ENCODE measurements at regions not wholly inside any gene's neighbourhood (a gene's known extent, or its start where the extent isn't known, plus 50 kb on each side); places are given as distances from the start of the nearest gene placed in this dataset.

- no peak overlapping the region for H3K4me3 Mint-ChIP-seq
- H3K27me3 Mint-ChIP-seq = no peaks in the 10 kb centered on the region
- DNase-seq = no peak
- H3K4me1 Mint-ChIP-seq = no peaks in the 10 kb centered on the region
- peaks cover 4% of the 10 kb centered on the region for H3K9me3 Mint-ChIP-seq
- no peaks in the 10 kb centered on the region for H3K36me3 Mint-ChIP-seq (ENCODE audit: low read depth)
- no peak overlapping the region for H3K27ac Mint-ChIP-seq
- intact Hi-C loops (cut with micrococcal nuclease) = no loop called here
Observed at GRCh38 chr12:86772696-86773095, 516.5 kb upstream of the MGAT4C start.

DNA sequence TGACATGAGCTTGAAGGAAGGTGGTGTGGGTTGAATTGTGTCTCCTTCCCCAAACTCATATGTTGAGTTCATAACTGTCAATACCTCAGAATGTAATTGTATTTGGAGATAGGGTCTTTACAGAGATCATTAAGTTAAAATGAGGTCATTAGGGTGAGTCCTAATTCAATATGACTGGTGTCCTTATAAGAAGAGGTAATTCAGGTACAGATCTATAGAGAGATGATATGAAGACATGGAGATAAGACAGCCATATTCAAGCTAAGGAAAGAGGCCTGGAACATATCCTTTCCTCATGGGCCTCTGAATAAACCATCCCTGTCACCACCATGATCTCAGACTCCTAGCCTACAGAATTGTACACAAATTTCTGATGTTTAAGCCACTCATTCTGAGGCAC is 514.7 kb upstream of the MGAT4C start:
- Mint-ChIP-seq H3K9me3 (peaks cover 4% of the 10 kb centered on the region), H3K27ac (no peak overlapping the region), H3K27me3 (no peaks in the 10 kb centered on the region), H3K36me3 (ENCODE audit: low read depth) (no peaks in the 10 kb centered on the region), H3K4me3 (no peak overlapping the region), H3K4me1 (no peaks in the 10 kb centered on the region)
- DNase-seq = no peak
- intact Hi-C loops (cut with micrococcal nuclease) = no loop called here

DNA sequence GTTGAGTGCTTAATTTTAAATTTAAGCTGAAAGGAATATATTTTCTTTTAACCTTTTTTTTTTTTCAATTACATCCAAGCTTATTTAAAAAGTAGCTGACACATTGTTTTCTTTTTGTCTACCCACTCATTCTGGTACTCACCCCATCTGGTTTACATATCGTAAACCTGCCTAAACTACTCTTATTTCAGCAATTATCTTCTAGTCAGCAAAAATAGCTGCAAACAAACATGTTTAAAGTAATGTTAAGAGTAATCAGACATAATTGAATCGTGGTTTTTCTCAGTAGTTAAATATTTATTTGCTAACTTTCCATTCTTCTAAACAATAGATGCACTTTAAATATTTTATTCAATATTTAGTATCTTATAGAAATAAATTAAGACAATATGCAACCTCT is 492.7 kb upstream of the MGAT4C start:
- no peaks in the 10 kb centered on the region for H3K4me1 Mint-ChIP-seq
- no peak for DNase-seq
- H3K27me3 Mint-ChIP-seq = no peaks in the 10 kb centered on the region
- no peak overlapping the region for H3K27ac Mint-ChIP-seq
- H3K36me3 Mint-ChIP-seq (ENCODE audit: low read depth) = no peaks in the 10 kb centered on the region
- intact Hi-C loops (cut with micrococcal nuclease) = no loop called here
- no peaks in the 10 kb centered on the region for H3K9me3 Mint-ChIP-seq
- H3K4me3 Mint-ChIP-seq = no peak overlapping the region

DNA sequence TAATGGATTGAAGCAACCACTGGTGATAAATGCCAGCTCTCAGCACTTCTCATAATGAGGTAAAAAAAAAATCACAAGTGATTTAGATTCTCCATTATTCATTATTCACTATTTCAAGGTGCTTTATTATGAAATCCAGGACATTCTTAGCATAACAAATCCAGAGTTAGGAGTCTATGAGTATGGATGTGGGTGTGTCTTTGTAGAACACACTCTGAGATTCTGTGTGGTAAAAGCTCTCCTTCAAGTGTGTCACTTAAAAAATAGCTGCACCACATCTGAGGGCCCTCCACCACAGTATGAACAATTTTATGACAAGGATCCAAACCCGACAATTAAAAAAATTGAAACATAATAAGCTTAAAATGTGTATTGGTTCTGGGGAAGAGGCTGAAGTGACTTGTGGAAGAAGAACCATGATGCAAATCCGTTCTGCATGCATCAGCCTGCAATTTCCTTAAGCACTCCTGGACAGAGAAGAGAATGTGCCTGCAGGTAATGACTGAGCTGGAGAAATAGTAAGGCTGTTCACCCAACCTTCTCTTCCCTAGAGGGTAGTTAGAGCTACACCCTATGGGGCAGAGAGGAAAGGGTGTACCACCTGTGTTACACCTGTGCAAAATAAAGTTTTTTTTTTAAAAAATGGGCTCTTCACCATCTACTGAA is 488.5 kb upstream of the MGAT4C start:
- H3K9me3 Mint-ChIP-seq = no peaks in the 10 kb centered on the region
- H3K4me3 Mint-ChIP-seq = no peak overlapping the region
- no peaks in the 10 kb centered on the region for H3K27me3 Mint-ChIP-seq
- intact Hi-C loops (cut with micrococcal nuclease) = no loop called here
- no peaks in the 10 kb centered on the region for H3K4me1 Mint-ChIP-seq
- DNase-seq = no peak
- H3K36me3 Mint-ChIP-seq (ENCODE audit: low read depth) = no peaks in the 10 kb centered on the region
- no peak overlapping the region for H3K27ac Mint-ChIP-seq

GRCh38 chr12:86743875-86744536 is 487.8 kb upstream of the MGAT4C start:
- H3K9me3 Mint-ChIP-seq = no peaks in the 10 kb centered on the region
- intact Hi-C loops (cut with micrococcal nuclease) = no loop called here

GRCh38 chr12:86741531-86741930 is 485.3 kb upstream of the MGAT4C start:
- Mint-ChIP-seq H3K27ac (no peak overlapping the region), H3K4me1 (no peaks in the 10 kb centered on the region), H3K4me3 (no peak overlapping the region)

More at GRCh38 chr12:86743875-86744536, 487.8 kb upstream of the MGAT4C start:
- no peaks in the 10 kb centered on the region for H3K27me3 Mint-ChIP-seq
- H3K4me1 Mint-ChIP-seq = no peaks in the 10 kb centered on the region
- H3K36me3 Mint-ChIP-seq (ENCODE audit: low read depth) = no peaks in the 10 kb centered on the region
- H3K4me3 Mint-ChIP-seq = no peak overlapping the region
- no peak overlapping the region for H3K27ac Mint-ChIP-seq
- no peak for DNase-seq

GRCh38 chr12:86735851-86736250 is 479.7 kb upstream of the MGAT4C start:
- Mint-ChIP-seq H3K9me3 (peaks cover 3% of the 10 kb centered on the region), H3K4me3 (no peak overlapping the region), H3K36me3 (ENCODE audit: low read depth) (no peaks in the 10 kb centered on the region), H3K27me3 (no peaks in the 10 kb centered on the region), H3K27ac (no peak overlapping the region), H3K4me1 (no peaks in the 10 kb centered on the region)
- DNase-seq = no peak
- intact Hi-C loops (cut with micrococcal nuclease) = no loop called here

More at GRCh38 chr12:86741531-86741930, 485.3 kb upstream of the MGAT4C start:
- no peaks in the 10 kb centered on the region for H3K36me3 Mint-ChIP-seq (ENCODE audit: low read depth)
- no peaks in the 10 kb centered on the region for H3K27me3 Mint-ChIP-seq
- intact Hi-C loops (cut with micrococcal nuclease) = no loop called here
- H3K9me3 Mint-ChIP-seq = no peaks in the 10 kb centered on the region
- no peak for DNase-seq

DNA sequence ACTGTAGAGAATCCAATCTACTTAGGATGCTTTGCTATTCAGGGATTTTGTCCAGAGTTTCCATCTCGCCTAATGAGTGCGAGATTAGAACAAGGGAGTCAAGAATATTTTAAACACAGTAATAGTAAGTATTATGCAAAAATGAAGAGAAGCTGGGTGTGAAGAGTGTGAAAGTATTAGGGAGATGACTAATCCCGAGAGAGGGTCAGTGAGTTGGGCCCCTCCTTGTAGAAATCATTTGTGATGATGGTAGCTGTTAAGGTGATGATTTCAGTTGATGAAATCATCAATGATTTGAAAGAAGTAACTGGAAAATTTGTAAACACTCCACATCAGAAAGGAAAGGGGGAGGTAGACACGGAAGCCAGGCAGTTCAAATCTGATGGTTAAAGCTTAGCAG is 478.9 kb upstream of the MGAT4C start:
- no peaks in the 10 kb centered on the region for H3K4me1 Mint-ChIP-seq
- intact Hi-C loops (cut with micrococcal nuclease) = no loop called here

DNA sequence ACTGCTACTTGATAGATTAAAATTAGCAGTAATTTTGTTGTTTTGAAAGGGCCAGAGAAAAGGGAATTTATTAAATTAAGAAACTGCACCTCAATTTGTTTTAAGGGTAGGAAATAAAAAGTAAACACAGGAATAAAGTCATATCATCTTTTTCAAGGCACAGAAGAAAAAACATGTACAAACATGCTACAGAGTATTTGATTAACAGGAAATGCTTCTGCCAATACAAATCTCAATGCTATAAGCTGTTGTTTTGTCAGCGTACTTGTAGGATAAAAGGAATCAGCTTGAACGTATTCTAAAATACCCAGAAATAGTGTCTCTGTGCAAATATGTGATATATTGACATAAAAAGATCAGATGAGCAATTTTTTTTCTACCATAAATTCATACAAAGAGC is 474.0 kb upstream of the MGAT4C start:
- no peak for DNase-seq
- Mint-ChIP-seq H3K4me1 (no peaks in the 10 kb centered on the region), H3K36me3 (ENCODE audit: low read depth) (no peaks in the 10 kb centered on the region), H3K27me3 (no peaks in the 10 kb centered on the region), H3K9me3 (peaks cover 3% of the 10 kb centered on the region), H3K4me3 (no peak overlapping the region), H3K27ac (no peak overlapping the region)
- intact Hi-C loops (cut with micrococcal nuclease) = no loop called here

More for the DNA sequence above, 478.9 kb upstream of the MGAT4C start:
- Mint-ChIP-seq H3K27me3 (no peaks in the 10 kb centered on the region), H3K27ac (no peak overlapping the region), H3K9me3 (peaks cover 3% of the 10 kb centered on the region), H3K4me3 (no peak overlapping the region), H3K36me3 (ENCODE audit: low read depth) (no peaks in the 10 kb centered on the region)
- DNase-seq = no peak

DNA sequence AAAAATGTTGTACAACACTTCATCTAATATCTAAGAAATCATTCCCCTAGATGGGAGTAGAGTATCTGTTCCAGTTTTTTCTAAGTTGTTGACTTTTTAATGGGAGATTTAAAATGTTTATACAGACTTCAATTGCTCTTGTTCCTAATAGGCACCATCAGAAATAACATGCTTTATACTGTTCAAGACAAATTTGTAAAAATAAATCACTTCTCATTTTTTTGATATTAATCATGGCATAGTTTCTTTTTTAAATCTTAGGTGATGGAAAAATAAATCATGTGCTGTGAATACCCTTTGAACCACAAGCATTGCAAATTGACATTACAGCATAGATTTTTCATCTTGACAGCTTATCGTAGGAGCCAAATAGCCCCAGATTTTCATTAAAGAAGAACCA is 473.5 kb upstream of the MGAT4C start:
- Mint-ChIP-seq H3K4me1 (no peaks in the 10 kb centered on the region), H3K36me3 (ENCODE audit: low read depth) (no peaks in the 10 kb centered on the region), H3K27ac (no peak overlapping the region), H3K9me3 (peaks cover 3% of the 10 kb centered on the region), H3K4me3 (no peak overlapping the region), H3K27me3 (no peaks in the 10 kb centered on the region)
- DNase-seq = no peak
- intact Hi-C loops (cut with micrococcal nuclease) = no loop called here

GRCh38 chr12:86727160-86727559 is 471.0 kb upstream of the MGAT4C start:
- H3K27ac Mint-ChIP-seq = no peak overlapping the region
- H3K9me3 Mint-ChIP-seq = no peaks in the 10 kb centered on the region
- no peaks in the 10 kb centered on the region for H3K36me3 Mint-ChIP-seq (ENCODE audit: low read depth)
- no peak for DNase-seq
- H3K4me1 Mint-ChIP-seq = no peaks in the 10 kb centered on the region
- no peak overlapping the region for H3K4me3 Mint-ChIP-seq
- intact Hi-C loops (cut with micrococcal nuclease) = no loop called here
- H3K27me3 Mint-ChIP-seq = no peaks in the 10 kb centered on the region

DNA sequence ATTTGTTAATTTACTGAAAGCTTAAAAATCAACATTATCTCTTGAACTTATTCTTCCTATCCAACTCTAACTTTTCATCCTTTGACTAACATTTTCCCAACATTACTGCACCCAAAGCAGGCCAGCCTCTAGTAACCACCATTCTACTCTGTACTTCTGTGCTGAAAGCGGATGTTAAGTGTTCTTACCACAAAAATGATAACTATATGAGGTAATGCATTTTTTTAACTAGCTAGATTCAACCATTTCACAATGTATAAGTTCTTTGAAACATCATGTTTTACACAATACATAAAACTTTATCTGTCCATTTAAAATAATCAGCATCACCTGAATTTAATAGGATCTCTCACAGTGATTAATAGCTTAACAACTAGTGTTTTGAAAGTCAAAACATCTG is 468.5 kb upstream of the MGAT4C start:
- no peaks in the 10 kb centered on the region for H3K36me3 Mint-ChIP-seq (ENCODE audit: low read depth)
- no peaks in the 10 kb centered on the region for H3K9me3 Mint-ChIP-seq
- H3K27me3 Mint-ChIP-seq = no peaks in the 10 kb centered on the region
- no peak overlapping the region for H3K27ac Mint-ChIP-seq
- intact Hi-C loops (cut with micrococcal nuclease) = no loop called here
- no peak overlapping the region for H3K4me3 Mint-ChIP-seq
- H3K4me1 Mint-ChIP-seq = no peaks in the 10 kb centered on the region
- no peak for DNase-seq

DNA sequence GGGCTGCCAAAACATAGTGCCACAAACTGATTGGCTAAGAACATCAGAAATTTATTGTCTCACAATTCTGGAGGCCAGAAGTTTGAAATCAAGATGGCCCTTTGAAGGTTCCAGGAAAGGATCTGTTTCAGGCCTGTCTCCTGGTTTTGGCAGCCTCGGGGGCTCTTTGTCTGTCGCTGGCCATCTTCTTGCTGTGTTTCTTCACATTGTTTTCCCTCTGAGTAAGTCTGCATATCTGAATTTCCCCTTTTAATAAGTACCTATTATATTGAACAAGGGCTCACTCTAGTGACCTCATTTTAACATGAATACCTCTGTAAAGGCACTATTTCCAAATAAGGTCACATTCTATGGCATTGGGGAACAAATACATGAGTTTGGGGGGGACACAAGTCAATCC is 467.1 kb upstream of the MGAT4C start:
- Mint-ChIP-seq H3K36me3 (ENCODE audit: low read depth) (no peaks in the 10 kb centered on the region), H3K9me3 (no peaks in the 10 kb centered on the region), H3K27ac (no peak overlapping the region), H3K4me3 (no peak overlapping the region), H3K27me3 (no peaks in the 10 kb centered on the region), H3K4me1 (no peaks in the 10 kb centered on the region)
- intact Hi-C loops (cut with micrococcal nuclease) = no loop called here
- DNase-seq = no peak

DNA sequence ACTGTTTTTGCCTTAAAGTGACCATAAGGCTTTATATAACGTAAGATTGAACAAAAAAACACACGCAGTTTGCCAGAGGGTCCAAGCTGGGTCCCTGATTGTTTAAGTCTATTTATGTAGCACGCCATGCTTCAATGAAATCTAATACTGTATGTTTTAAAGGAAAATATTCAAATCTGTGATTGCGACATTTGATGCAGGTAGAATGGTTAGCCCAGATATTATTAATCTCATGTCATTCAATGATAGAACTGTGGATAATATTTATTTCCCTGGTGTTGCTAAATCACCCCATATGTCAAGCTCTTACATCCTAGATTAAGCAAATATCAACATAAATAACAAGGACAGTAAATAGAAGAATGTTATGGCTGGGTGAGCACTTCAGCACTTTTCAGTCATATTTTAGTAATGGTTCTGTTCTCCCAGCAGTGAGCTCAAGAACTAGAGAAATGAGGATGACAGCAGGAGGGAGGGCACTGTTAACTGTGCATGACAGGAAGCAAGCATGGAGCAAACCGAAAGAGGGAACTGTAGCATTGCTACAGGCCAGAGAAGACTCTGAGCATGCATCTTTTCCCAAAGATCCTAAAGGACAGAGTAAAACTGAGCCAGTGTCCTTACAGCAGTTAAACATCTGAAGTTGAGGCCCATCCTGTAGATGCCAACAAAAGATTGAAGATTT is 465.7 kb upstream of the MGAT4C start:
- Mint-ChIP-seq H3K36me3 (ENCODE audit: low read depth) (no peaks in the 10 kb centered on the region), H3K9me3 (no peaks in the 10 kb centered on the region), H3K27ac (no peak overlapping the region), H3K4me3 (no peak overlapping the region), H3K4me1 (no peaks in the 10 kb centered on the region), H3K27me3 (no peaks in the 10 kb centered on the region)
- intact Hi-C loops (cut with micrococcal nuclease) = no loop called here
- DNase-seq = no peak
